IPS DF 6.9 (cell line): ENCODE measurements at regions not wholly inside any gene's neighbourhood (a gene's known extent, or its start where the extent isn't known, plus 50 kb on each side); places are given as distances from the start of the nearest gene placed in this dataset.

Experiments
- DNase-seq: peaks from one replicate; pipeline ENCODE4 v3.0.0-alpha.2; 2013; ENCODE audit warnings: low read depth, low spot score
- H3K27ac ChIP-seq: one replicate; pipeline ENCODE4 v1.5.1; 2013; ENCODE audit warnings: low read length, control low read depth
- H3K27me3 ChIP-seq: 2 replicates; pipeline ENCODE4 v1.6.1; 2013; ENCODE audit warnings: mild to moderate bottlenecking, low read length; ENCODE audit not compliant: control insufficient read depth, insufficient read depth
- H3K36me3 ChIP-seq: 2 replicates; pipeline ENCODE4 v1.6.1; 2013; ENCODE audit warnings: low read length; ENCODE audit not compliant: control insufficient read depth, insufficient read depth
- H3K4me1 ChIP-seq: 2 replicates; pipeline ENCODE4 v1.6.1; 2013; ENCODE audit warnings: low read length; ENCODE audit not compliant: control insufficient read depth, insufficient read depth
- H3K4me3 ChIP-seq: 2 replicates; pipeline ENCODE4 v1.5.1; 2013; ENCODE audit warnings: mild to moderate bottlenecking, low read length
- H3K9me3 ChIP-seq: 2 replicates; pipeline ENCODE4 v1.6.1; 2013; ENCODE audit warnings: low read length, inconsistent platforms; ENCODE audit not compliant: control insufficient read depth, insufficient read depth
- WGBS: extraction: QIAGEN DNeasy Blood & Tissue Kit; methylation state at CpG from one replicate; pipeline ENCODE4 v1.1.7; 2013; ENCODE audit warnings: mixed read lengths, missing lambda C conversion rate; ENCODE audit not compliant: insufficient read length, insufficient coverage; 5-methylcytosine and 5-hydroxymethylcytosine counted together

GRCh38 chr5:117039035-117039434 is 464.4 kb upstream of the SEMA6A start:
- Histone ChIP-seq H3K4me1 (no peaks in the 10 kb centered on the region), H3K4me3 (no peak overlapping the region), H3K9me3 (no peaks in the 10 kb centered on the region), H3K27ac (no peak overlapping the region), H3K27me3 (no peaks in the 10 kb centered on the region), H3K36me3 (no peaks in the 10 kb centered on the region)
- DNase-seq: no peak

DNA sequence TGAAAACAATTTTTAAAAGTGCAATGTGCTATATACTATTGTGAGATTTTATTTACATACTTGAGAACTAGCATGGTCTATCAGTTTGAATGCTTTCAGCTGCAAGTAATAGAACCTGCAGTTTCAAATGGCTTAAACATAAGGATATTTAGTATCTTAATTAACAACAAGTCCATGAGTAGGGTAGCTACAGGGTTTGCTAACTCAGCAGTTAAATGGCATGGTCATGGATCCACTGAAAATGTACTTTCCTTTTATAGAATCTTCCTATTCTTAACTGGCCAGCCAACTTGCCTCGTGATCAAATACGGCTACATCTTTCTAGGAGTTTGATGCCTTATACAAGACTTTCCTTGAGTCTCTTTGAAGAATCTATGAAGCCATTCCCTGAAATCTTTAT is 452.8 kb upstream of the SEMA6A start:
- Histone ChIP-seq H3K4me3 (no peak overlapping the region), H3K4me1 (no peaks in the 10 kb centered on the region), H3K9me3 (no peaks in the 10 kb centered on the region), H3K36me3 (no peaks in the 10 kb centered on the region), H3K27me3 (no peaks in the 10 kb centered on the region), H3K27ac (no peak overlapping the region)
- no peak for DNase-seq
- no CpG with 5 or more reads among the region's 2 CpGs for WGBS

GRCh38 chr5:117020999-117021398 is 446.4 kb upstream of the SEMA6A start:
- Histone ChIP-seq H3K36me3 (no peaks in the 10 kb centered on the region), H3K9me3 (no peaks in the 10 kb centered on the region), H3K27ac (no peak overlapping the region), H3K27me3 (no peaks in the 10 kb centered on the region), H3K4me1 (no peaks in the 10 kb centered on the region; the same call in 1 of the 2 replicates), H3K4me3 (no peak overlapping the region)
- no peak for DNase-seq
- no CpG with 5 or more reads among the region's 2 CpGs for WGBS

- Histone ChIP-seq H3K4me3 (no peak overlapping the region), H3K36me3 (no peaks in the 10 kb centered on the region), H3K27me3 (no peaks in the 10 kb centered on the region), H3K4me1 (peaks cover 2% of the 10 kb centered on the region; the same call in 1 of the 2 replicates), H3K27ac (no peak overlapping the region), H3K9me3 (no peaks in the 10 kb centered on the region)
- DNase-seq: no peak
- no CpG with 5 or more reads among the region's 5 CpGs for WGBS
Measured at GRCh38 chr5:117013280-117013877, 438.8 kb upstream of the SEMA6A start.

- Histone ChIP-seq H3K4me3 (no peak overlapping the region), H3K27me3 (no peaks in the 10 kb centered on the region), H3K9me3 (no peaks in the 10 kb centered on the region), H3K27ac (no peak overlapping the region), H3K36me3 (no peaks in the 10 kb centered on the region), H3K4me1 (peaks cover 2% of the 10 kb centered on the region)
- DNase-seq: no peak
- WGBS: no CpG with 5 or more reads among the region's 2 CpGs
Measured at GRCh38 chr5:117010574-117010973, 436.0 kb upstream of the SEMA6A start.

DNA sequence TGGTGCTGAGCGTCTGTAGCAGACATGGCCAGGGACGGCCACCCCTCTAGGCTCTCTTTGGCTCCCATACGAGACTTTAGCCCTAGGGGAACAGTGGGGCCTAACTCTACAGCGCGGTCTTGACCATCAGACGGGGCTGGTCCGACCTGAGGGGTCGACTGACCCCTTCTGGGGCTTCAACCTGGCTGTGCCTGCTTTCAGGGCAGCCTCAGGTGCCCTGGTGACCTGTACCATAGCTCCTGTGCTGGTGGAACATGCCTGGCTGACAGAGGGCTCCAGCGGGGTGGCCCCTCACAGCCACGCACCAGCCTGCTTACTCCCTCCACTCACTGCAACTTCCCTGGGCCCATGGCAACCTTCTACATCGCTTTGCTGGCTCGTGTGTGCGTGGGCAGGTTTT is 423.4 kb upstream of the SEMA6A start:
- Histone ChIP-seq H3K27ac (no peak overlapping the region), H3K27me3 (no peaks in the 10 kb centered on the region), H3K4me1 (no peaks in the 10 kb centered on the region), H3K9me3 (no peaks in the 10 kb centered on the region), H3K36me3 (no peaks in the 10 kb centered on the region), H3K4me3 (no peak overlapping the region)
- no peak for DNase-seq
- no CpG with 5 or more reads among the region's 13 CpGs for WGBS

GRCh38 chr5:116992681-116993080 is 418.1 kb upstream of the SEMA6A start:
- no peak overlapping the region for H3K4me3 ChIP-seq
- H3K4me1 ChIP-seq: no peaks in the 10 kb centered on the region
- 100% methylated on average over 1 of the region's 2 CpGs for WGBS
- no peak for DNase-seq
- H3K36me3 ChIP-seq: no peaks in the 10 kb centered on the region
- H3K9me3 ChIP-seq: no peaks in the 10 kb centered on the region
- H3K27me3 ChIP-seq: no peaks in the 10 kb centered on the region
- H3K27ac ChIP-seq: no peak overlapping the region

DNA sequence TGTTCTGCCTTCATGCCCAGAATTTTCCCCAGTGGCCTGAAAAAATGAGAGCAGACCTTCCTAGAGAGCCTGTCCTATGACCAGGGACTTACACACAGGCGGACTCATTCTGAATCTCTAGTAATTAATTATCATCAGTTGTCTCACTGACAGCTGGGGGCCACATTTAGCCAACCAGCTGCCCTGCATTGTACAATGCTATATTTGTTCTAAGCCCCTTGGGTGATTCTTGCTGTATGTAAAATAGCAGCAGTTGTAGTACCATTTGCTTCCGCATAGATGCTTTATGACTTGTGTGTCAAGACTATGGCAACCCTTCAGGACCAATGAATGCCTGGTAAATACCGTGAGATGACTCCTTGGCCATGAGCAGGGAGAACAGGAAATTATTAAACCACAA is 415.4 kb upstream of the SEMA6A start:
- Histone ChIP-seq H3K4me3 (no peak overlapping the region), H3K36me3 (no peaks in the 10 kb centered on the region), H3K9me3 (no peaks in the 10 kb centered on the region), H3K4me1 (no peaks in the 10 kb centered on the region), H3K27ac (no peak overlapping the region), H3K27me3 (no peaks in the 10 kb centered on the region)
- DNase-seq: no peak
- no CpG with 5 or more reads among the region's 3 CpGs for WGBS

- Histone ChIP-seq H3K4me1 (no peaks in the 10 kb centered on the region), H3K4me3 (no peak overlapping the region), H3K9me3 (no peaks in the 10 kb centered on the region), H3K36me3 (no peaks in the 10 kb centered on the region), H3K27ac (no peak overlapping the region), H3K27me3 (no peaks in the 10 kb centered on the region)
- no CpG with 5 or more reads among the region's 6 CpGs for WGBS
- no peak for DNase-seq
Measured at GRCh38 chr5:116982035-116982434, 407.4 kb upstream of the SEMA6A start.

GRCh38 chr5:116980581-116980980 is 406.0 kb upstream of the SEMA6A start:
- H3K4me3 ChIP-seq: no peak overlapping the region
- no peak overlapping the region for H3K27ac ChIP-seq
- no CpG with 5 or more reads among the region's 2 CpGs for WGBS
- no peaks in the 10 kb centered on the region for H3K27me3 ChIP-seq
- DNase-seq: no peak
- H3K4me1 ChIP-seq: no peaks in the 10 kb centered on the region
- no peaks in the 10 kb centered on the region for H3K9me3 ChIP-seq
- no peaks in the 10 kb centered on the region for H3K36me3 ChIP-seq

DNA sequence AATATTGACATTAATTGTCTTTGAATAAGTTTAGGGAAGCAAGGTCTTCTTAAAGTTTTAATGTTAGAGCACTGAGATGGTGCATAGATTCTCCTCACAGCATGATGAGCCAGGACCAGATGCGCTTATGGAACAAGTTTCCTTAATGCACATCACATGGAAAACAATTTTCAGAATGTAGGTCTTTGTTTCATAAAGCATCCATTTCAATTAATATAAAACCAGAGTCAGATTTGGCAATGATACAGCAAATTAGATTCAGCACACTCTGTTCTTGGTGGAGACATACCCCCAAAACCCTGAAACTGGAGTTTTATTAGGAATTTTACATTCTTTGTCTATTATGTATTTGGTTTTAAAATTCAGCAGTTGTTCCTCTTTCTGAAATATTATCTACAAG is 402.1 kb upstream of the SEMA6A start:
- WGBS: no CpG with 5 or more reads among the region's 1 CpG
- Histone ChIP-seq H3K27me3 (no peaks in the 10 kb centered on the region), H3K36me3 (no peaks in the 10 kb centered on the region), H3K9me3 (no peaks in the 10 kb centered on the region), H3K27ac (no peak overlapping the region), H3K4me1 (no peaks in the 10 kb centered on the region), H3K4me3 (no peak overlapping the region)
- DNase-seq: no peak
